AG04449 (cell line): ENCODE measurements at regions not wholly inside any gene's neighbourhood (a gene's known extent, or its start where the extent isn't known, plus 50 kb on each side); places are given as distances from the start of the nearest gene placed in this dataset.

Experiments
- CTCF ChIA-PET: fragments of 350-600 bp; formaldehyde crosslinking; extraction: SDS; loops from one replicate; lab custom pipeline; 2021; ENCODE audit warnings: antibody characterized with exemption; lab: Yijun Ruan, JAX
- POLR2A ChIA-PET: fragments of 400-600, 350-600 bp; formaldehyde crosslinking; extraction: SDS; loops from one replicate; lab custom pipeline; 2020; ENCODE audit warnings: antibody characterized with exemption, inconsistent platforms; lab: Yijun Ruan, JAX
- DNase-seq: peaks from one replicate; pipeline ENCODE4 v3.0.0-alpha.2; 2010; ENCODE audit warnings: low read depth, low spot score
- H3K4me3 ChIP-seq: 2 replicates; pipeline ENCODE4 v1.5.1; 2011; ENCODE audit warnings: low read depth, mild to moderate bottlenecking, control low read depth, low read length
- CTCF ChIP-seq: IDR thresholded peaks from one replicate; pipeline ENCODE4 v1.5.1; 2011; ENCODE audit warnings: mild to moderate bottlenecking, moderate library complexity, low read length, control low read depth, inconsistent platforms; ENCODE audit not compliant: insufficient read depth; ENCODE audit errors: missing control alignments

DNA sequence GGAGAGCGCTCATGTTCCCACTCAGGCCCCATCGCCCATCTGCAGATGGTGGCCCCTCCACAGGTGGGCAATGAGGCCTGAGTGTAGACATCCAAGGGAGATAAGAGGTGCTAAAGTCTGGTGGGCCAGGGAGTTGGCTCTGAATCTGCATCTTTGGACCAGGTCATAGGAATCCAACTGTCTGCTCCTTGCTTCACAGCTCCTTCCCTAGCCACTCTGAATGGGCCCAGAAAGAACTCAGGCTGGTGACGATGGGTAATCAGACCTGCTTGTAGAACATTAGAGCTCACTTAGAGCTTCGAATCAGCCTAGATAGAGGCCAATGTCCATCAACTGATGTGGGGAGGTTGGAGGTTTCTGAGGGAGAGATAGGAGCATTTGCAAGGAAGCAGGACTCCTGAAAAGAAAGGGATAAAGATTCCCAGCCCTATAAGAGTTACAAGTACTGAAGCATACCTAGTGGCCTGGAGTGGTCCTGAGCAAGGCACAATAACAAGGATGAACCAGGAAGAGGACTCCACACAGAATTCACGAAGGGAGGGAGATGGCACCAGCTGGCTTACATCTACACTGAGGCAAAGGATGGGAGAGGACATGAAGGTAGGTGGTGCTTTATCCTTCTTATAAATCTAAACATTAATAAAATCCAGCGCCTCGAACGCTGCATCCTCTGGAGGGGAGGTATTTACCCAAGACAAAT lies 132.8 kb upstream of the ALDH1B1 start:
- ChIA-PET POLR2A (no interaction called here), CTCF (interaction anchor here (0.8 to 1.0 kb wide), 2 partner anchors 9 to 171 kb away, joined by 3 to 4 read pairs; no protein-coding TSS in a partner anchor)
- no peak for TF ChIP-seq CTCF
- H3K4me3 ChIP-seq, result no peak overlapping the region
- DNase-seq, result no peak

- POLR2A ChIA-PET, result no interaction called here
- DNase-seq, result no peak
- CTCF ChIA-PET, result no interaction called here
Observed at GRCh38 chr9:38259056-38259455, 133.4 kb upstream of the ALDH1B1 start.

DNA sequence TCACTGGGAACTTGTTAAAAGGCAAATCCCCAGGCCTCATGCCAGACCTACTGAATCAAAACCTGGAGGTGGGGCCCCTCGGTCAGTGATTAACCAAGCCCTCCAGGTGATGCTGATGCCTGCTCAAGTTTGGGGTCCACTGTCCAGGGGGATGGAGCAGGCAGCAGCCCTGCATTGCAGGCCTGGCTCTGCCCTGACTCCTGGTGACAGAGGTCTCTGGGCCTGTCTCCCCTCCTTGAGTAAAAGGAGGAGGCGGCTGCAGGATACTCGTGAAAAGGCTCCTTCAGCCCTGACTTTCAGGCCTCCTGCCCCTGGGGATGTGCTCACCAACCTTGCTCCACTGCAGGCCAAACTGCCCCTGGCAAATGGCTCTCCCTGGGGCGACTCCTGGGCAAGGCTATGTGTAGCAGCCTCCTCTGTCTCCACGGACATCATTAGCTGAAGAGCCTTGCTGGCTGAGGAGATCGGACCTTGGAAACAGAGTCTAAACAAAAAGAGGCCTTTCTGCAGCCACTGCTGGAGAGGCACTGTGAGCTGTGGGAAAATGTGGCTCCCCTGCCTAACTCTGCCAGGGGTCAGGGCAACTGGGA lies 134.8 kb upstream of the ALDH1B1 start:
- DNase-seq, result no peak
- CTCF ChIA-PET, result no interaction called here
- TF ChIP-seq CTCF, result no peak

More at GRCh38 chr9:38259056-38259455, 133.4 kb upstream of the ALDH1B1 start:
- TF ChIP-seq CTCF, result no peak
- H3K4me3 ChIP-seq, result no peak overlapping the region

DNA sequence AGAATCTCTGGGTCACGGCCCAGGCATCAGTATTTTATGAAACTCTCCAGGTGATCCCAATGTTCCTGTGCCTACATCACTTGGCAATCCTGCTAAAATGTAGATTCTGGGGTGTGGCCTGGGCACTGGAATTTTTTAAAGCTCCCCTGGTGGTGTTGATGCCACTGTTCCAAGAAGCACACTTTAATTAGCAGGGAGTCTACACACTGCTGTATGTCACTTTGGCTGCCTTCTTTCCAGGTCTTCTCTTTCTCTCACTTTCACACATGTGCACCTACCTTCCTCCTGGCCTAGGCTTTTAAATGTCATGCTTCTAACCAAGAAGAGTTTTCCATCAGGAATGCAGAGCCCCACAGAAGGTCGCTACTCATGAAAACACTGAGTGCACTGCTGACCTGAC lies 136.0 kb upstream of the ALDH1B1 start:
- no peak overlapping the region for H3K4me3 ChIP-seq
- no peak for DNase-seq
- ChIA-PET POLR2A (no interaction called here), CTCF (interaction anchor here (1.3 kb wide), 1 partner anchor 343 kb away, joined by 6 read pairs; no protein-coding TSS in a partner anchor)
- no peak for TF ChIP-seq CTCF

More for the DNA sequence above, 134.8 kb upstream of the ALDH1B1 start:
- POLR2A ChIA-PET, result no interaction called here
- H3K4me3 ChIP-seq, result no peak overlapping the region

DNA sequence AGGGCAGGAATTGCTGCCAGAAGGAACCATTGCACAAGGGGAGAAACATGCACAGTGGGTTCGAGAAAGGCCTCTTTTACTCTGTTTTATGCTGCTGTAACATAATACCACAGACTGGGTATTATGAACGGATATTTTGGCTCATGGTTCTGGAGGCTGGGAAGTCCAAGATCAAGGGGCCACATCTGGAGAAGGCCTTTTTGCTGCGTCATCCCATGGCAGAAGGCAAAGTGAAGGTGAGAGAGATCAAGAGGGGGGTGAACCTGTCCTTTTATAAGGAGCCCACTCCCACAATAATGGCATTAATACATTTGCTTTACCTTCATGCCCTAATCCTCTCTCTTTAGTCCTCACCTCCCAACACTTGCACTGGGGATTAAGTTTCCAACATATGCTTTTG lies 136.9 kb upstream of the ALDH1B1 start:
- ChIA-PET CTCF (interaction anchor here (1.3 kb wide), 1 partner anchor 342 kb away, joined by 6 read pairs; no protein-coding TSS in a partner anchor), POLR2A (no interaction called here)
- TF ChIP-seq CTCF, result no peak
- no peak for DNase-seq
- no peak overlapping the region for H3K4me3 ChIP-seq

- no peak for DNase-seq
- H3K4me3 ChIP-seq, result no peak overlapping the region
- no peak for TF ChIP-seq CTCF
- ChIA-PET CTCF (no interaction called here), POLR2A (no interaction called here)
Observed at GRCh38 chr9:38254756-38255155, 137.7 kb upstream of the ALDH1B1 start.
